Adrenal gland (tissue), 5 donors: ENCODE measurements at regions not wholly inside any gene's neighbourhood (a gene's known extent, or its start where the extent isn't known, plus 50 kb on each side); places are given as distances from the start of the nearest gene placed in this dataset.

Experiments used
- CTCF ChIP-seq, 6 experiments: fragments of 450-650 bp in 4 of 6; fragments of 200-600 bp in 2 of 6; sonication (generic) in 1 of 6; IDR thresholded peaks; 1 replicate in 5 of 6; 2 replicates in 1 of 6; pipeline versions ENCODE4 v1.5.1 to v1.8.0; 2016 to 2021; ENCODE audit warnings: antibody characterized with exemption in 6 of 6, mild to moderate bottlenecking in 2 of 6, moderate library complexity in 1 of 6
- POLR2A ChIP-seq, 2 donors: fragments of 450-650 bp; IDR thresholded peaks; one replicate each; pipeline ENCODE4 v1.6.1; 2017; ENCODE audit warnings: antibody characterized with exemption in 2 of 2, mild to moderate bottlenecking in 2 of 2, moderate library complexity in 1 of 2
- donor health status: DM: no; HTN: no; CAD: no.

- TF ChIP-seq CTCF (IDR thresholded peaks at IDR 0.05) (no peak), POLR2A (IDR thresholded peaks at IDR 0.05) (no peak)
Measured at GRCh38 chr7:79610313-79610712, 156.8 kb upstream of the MAGI2 start.
